WTC11 (cell line): ENCODE measurements at regions not wholly inside any gene's neighbourhood (a gene's known extent, or its start where the extent isn't known, plus 50 kb on each side); places are given as distances from the start of the nearest gene placed in this dataset.

Experiments
- ATAC-seq: fragments of 200-7000 bp; cut with Tn5 transposase; 2 replicates; pipeline ENCODE4 v1.10.0; 2021; ENCODE audit warnings: mild to moderate bottlenecking, moderate library complexity
- CTCF ChIA-PET: fragments of 300-600 bp; sonication (Branson Sonifier 250); formaldehyde crosslinking; loops from one replicate; lab custom pipeline; 2021; ENCODE audit warnings: antibody characterized with exemption; lab: Charles Lee
- POLR2A ChIA-PET: fragments of 350-600 bp; sonication (Branson Sonifier 250); formaldehyde crosslinking; loops from one replicate; lab custom pipeline; 2021; ENCODE audit warnings: antibody characterized with exemption; lab: Charles Lee
- DNase-seq: peaks from one replicate; pipeline ENCODE4 v3.0.0; 2021; ENCODE audit warnings: low spot score
- H3K27ac Mint-ChIP-seq: 2 replicates; pipeline ENCODE4 v1.8.0; 2021; ENCODE audit warnings: mixed read lengths
- H3K27me3 Mint-ChIP-seq: 2 replicates; pipeline ENCODE4 v1.8.0; 2021; ENCODE audit warnings: low read depth, mild to moderate bottlenecking, moderate library complexity, mixed read lengths
- H3K36me3 Mint-ChIP-seq: 2 replicates; pipeline ENCODE4 v1.8.0; 2021; ENCODE audit warnings: mixed read lengths
- H3K4me1 Mint-ChIP-seq: 2 replicates; pipeline ENCODE4 v1.8.0; 2022; ENCODE audit warnings: mixed read lengths
- H3K4me3 Mint-ChIP-seq: 2 replicates; pipeline ENCODE4 v1.8.0; 2021; ENCODE audit warnings: mild to moderate bottlenecking, moderate library complexity, mixed read lengths
- H3K9me3 Mint-ChIP-seq: 2 replicates; pipeline ENCODE4 v1.8.0; 2021; ENCODE audit warnings: mixed read lengths
- ATF3 ChIP-seq: sonication (generic); formaldehyde crosslinking; conservative IDR thresholded peaks from 2 replicates; pipeline ENCODE4 v1.8.1; 2022; ENCODE audit warnings: mild to moderate bottlenecking, missing genetic modification reagents
- CTCF ChIP-seq: fragments of 200-600 bp; IDR thresholded peaks from 2 replicates; pipeline ENCODE4 v1.8.0; 2022; ENCODE audit warnings: antibody characterized with exemption
- E2F1 ChIP-seq: sonication (generic); formaldehyde crosslinking; IDR thresholded peaks from 2 replicates; pipeline ENCODE4 v1.8.0; 2022; ENCODE audit warnings: mild to moderate bottlenecking, missing genetic modification reagents
- E2F5 ChIP-seq: sonication (generic); formaldehyde crosslinking; IDR thresholded peaks from 2 replicates; pipeline ENCODE4 v1.8.1; 2022; ENCODE audit warnings: mild to moderate bottlenecking, moderate library complexity, missing genetic modification reagents
- IRF1 ChIP-seq: sonication (generic); formaldehyde crosslinking; IDR thresholded peaks from 2 replicates; pipeline ENCODE4 v1.8.0; 2023; ENCODE audit warnings: missing genetic modification reagents
- JUN ChIP-seq: sonication (generic); formaldehyde crosslinking; IDR thresholded peaks from 2 replicates; pipeline ENCODE4 v1.8.0; 2023; ENCODE audit warnings: mild to moderate bottlenecking, missing genetic modification reagents
- NFYB ChIP-seq: sonication (generic); formaldehyde crosslinking; conservative IDR thresholded peaks from 2 replicates; pipeline ENCODE4 v1.8.0; 2022; ENCODE audit warnings: low read depth, missing genetic modification reagents
- PRDM15 ChIP-seq: sonication (generic); formaldehyde crosslinking; IDR thresholded peaks from 2 replicates; pipeline ENCODE4 v1.8.0; 2022; ENCODE audit warnings: missing genetic modification reagents
- PREB ChIP-seq: sonication (generic); formaldehyde crosslinking; IDR thresholded peaks from 2 replicates; pipeline ENCODE4 v1.8.1; 2022; ENCODE audit warnings: mild to moderate bottlenecking, missing genetic modification reagents, moderate library complexity, borderline replicate concordance
- TCF7 ChIP-seq: sonication (generic); formaldehyde crosslinking; IDR thresholded peaks from 2 replicates; pipeline ENCODE4 v1.8.0; 2022; ENCODE audit warnings: mild to moderate bottlenecking, low read depth, missing genetic modification reagents, moderate library complexity
- TEAD1 ChIP-seq: sonication (generic); formaldehyde crosslinking; IDR thresholded peaks from 2 replicates; pipeline ENCODE4 v1.8.0; 2022; ENCODE audit warnings: mild to moderate bottlenecking, missing genetic modification reagents
- ZNF317 ChIP-seq: sonication (generic); formaldehyde crosslinking; IDR thresholded peaks from 2 replicates; pipeline ENCODE4 v1.8.1; 2023; ENCODE audit warnings: low read depth, mild to moderate bottlenecking, moderate library complexity, missing genetic modification reagents, borderline replicate concordance
- ZNF416 ChIP-seq: fragments of 250-450 bp; sonication (Bioruptor Pico); IDR thresholded peaks from 2 replicates; pipeline ENCODE4 v1.9.0; 2021; ENCODE audit warnings: mild to moderate bottlenecking, inconsistent platforms
- ZNF512 ChIP-seq: sonication (generic); formaldehyde crosslinking; IDR thresholded peaks from 2 replicates; pipeline ENCODE4 v1.8.1; 2022; ENCODE audit warnings: missing genetic modification reagents, borderline replicate concordance
- TF ChIP-seq, protein P1 (sequence below): sonication (generic); formaldehyde crosslinking; IDR thresholded peaks from 2 replicates; pipeline ENCODE4 v1.8.0; 2023; ENCODE audit warnings: missing genetic modification reagents, mild to moderate bottlenecking, borderline replicate concordance
- TF ChIP-seq, protein P2 (sequence below): fragments of 250-450 bp; sonication (Bioruptor Pico); IDR thresholded peaks from 2 replicates; pipeline ENCODE4 v1.9.0; 2021; ENCODE audit warnings: moderate library complexity, mild to moderate bottlenecking, inconsistent platforms, borderline replicate concordance
- TF ChIP-seq, protein P3 (sequence below): sonication (generic); formaldehyde crosslinking; IDR thresholded peaks from 2 replicates; pipeline ENCODE4 v1.8.1; 2023; ENCODE audit warnings: mild to moderate bottlenecking, missing genetic modification reagents, moderate library complexity

- TF ChIP-seq PRDM15 (CRISPR knock-in tag) (no peak), TCF7 (no peak), JUN (CRISPR knock-in tag) (no peak), ATF3 (CRISPR knock-in tag) (no peak), CTCF (no peak), ZNF317 (CRISPR knock-in tag) (no peak)
- TF ChIP-seq, protein P1, sequence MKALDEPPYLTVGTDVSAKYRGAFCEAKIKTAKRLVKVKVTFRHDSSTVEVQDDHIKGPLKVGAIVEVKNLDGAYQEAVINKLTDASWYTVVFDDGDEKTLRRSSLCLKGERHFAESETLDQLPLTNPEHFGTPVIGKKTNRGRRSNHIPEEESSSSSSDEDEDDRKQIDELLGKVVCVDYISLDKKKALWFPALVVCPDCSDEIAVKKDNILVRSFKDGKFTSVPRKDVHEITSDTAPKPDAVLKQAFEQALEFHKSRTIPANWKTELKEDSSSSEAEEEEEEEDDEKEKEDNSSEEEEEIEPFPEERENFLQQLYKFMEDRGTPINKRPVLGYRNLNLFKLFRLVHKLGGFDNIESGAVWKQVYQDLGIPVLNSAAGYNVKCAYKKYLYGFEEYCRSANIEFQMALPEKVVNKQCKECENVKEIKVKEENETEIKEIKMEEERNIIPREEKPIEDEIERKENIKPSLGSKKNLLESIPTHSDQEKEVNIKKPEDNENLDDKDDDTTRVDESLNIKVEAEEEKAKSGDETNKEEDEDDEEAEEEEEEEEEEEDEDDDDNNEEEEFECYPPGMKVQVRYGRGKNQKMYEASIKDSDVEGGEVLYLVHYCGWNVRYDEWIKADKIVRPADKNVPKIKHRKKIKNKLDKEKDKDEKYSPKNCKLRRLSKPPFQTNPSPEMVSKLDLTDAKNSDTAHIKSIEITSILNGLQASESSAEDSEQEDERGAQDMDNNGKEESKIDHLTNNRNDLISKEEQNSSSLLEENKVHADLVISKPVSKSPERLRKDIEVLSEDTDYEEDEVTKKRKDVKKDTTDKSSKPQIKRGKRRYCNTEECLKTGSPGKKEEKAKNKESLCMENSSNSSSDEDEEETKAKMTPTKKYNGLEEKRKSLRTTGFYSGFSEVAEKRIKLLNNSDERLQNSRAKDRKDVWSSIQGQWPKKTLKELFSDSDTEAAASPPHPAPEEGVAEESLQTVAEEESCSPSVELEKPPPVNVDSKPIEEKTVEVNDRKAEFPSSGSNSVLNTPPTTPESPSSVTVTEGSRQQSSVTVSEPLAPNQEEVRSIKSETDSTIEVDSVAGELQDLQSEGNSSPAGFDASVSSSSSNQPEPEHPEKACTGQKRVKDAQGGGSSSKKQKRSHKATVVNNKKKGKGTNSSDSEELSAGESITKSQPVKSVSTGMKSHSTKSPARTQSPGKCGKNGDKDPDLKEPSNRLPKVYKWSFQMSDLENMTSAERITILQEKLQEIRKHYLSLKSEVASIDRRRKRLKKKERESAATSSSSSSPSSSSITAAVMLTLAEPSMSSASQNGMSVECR (CRISPR knock-in tag): no peak
Measured at GRCh38 chr4:173735585-173735984, 205.6 kb upstream of the HAND2 start (continued).

DNA sequence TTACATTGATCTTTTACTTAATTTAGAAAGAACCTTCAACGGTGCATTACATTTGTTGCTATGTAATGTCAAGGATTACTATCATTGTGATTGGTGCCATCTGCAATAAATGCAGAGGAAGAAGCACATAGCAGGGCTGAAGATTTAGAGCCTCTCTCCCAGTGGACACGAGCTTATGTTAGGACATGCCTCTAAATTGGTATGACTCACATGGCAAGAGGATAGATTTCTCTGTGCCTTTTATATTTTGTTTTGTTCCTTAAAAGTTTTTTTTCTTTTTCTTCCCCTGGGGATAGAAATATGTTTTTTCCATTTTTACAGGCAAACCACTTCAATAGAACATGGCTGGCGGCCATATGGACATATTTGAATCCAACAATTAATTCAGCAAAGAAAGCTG, 205.0 kb upstream of the HAND2 start:
- H3K4me1 Mint-ChIP-seq: no peaks in the 10 kb centered on the region
- ATAC-seq: no peak
- H3K9me3 Mint-ChIP-seq: no peaks in the 10 kb centered on the region
- ChIA-PET CTCF (interaction anchor here (0.8 kb wide), 1 partner anchor 18 kb away, joined by 3 read pairs; no protein-coding TSS in a partner anchor), POLR2A (no interaction called here)
- no peak overlapping the region for H3K4me3 Mint-ChIP-seq
- no peak for DNase-seq
- TF ChIP-seq E2F1 (no peak), IRF1 (no peak), TEAD1 (CRISPR knock-in tag) (no peak), E2F5 (CRISPR knock-in tag) (no peak), PREB (no peak), NFYB (CRISPR knock-in tag) (no peak), ZNF512 (no peak), ZNF416 (CRISPR knock-in tag) (no peak)
- TF ChIP-seq, protein P2, sequence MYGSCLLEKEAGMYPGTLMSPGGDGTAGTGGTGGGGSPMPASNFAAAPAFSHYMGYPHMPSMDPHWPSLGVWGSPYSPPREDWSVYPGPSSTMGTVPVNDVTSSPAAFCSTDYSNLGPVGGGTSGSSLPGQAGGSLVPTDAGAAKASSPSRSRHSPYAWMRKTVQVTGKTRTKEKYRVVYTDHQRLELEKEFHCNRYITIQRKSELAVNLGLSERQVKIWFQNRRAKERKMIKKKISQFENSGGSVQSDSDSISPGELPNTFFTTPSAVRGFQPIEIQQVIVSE (CRISPR knock-in tag): no peak
- TF ChIP-seq, protein P3, sequence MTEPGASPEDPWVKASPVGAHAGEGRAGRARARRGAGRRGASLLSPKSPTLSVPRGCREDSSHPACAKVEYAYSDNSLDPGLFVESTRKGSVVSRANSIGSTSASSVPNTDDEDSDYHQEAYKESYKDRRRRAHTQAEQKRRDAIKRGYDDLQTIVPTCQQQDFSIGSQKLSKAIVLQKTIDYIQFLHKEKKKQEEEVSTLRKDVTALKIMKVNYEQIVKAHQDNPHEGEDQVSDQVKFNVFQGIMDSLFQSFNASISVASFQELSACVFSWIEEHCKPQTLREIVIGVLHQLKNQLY (CRISPR knock-in tag): no peak
- H3K36me3 Mint-ChIP-seq: no peaks in the 10 kb centered on the region
- H3K27ac Mint-ChIP-seq: no peak overlapping the region
- no peaks in the 10 kb centered on the region for H3K27me3 Mint-ChIP-seq
